ENCODE measurements at regions not wholly inside any gene's neighbourhood (a gene's known extent, or its start where the extent isn't known, plus 50 kb on each side); places are given as distances from the start of the nearest gene placed in this dataset.

GRCh38 chr13:58617880-58618665 is 986.5 kb downstream of the PCDH17 start:
- no peaks in the 10 kb centered on the region for H3K36me3 Mint-ChIP-seq (ENCODE audit: low read depth)
- peaks cover 4% of the 10 kb centered on the region for H3K27me3 Mint-ChIP-seq (ENCODE audit: insufficient read depth, low read depth, poor library complexity)
- no peak overlapping the region for H3K4me3 Mint-ChIP-seq
- no peaks in the 10 kb centered on the region for H4K20me1 ChIP-seq (replicated peaks; ENCODE audit: insufficient read depth)
- DNase-seq (ENCODE audit: low spot score) = no peak
- H2AFZ ChIP-seq = peak overlapping the region; percentile 81
- no peaks in the 10 kb centered on the region for H3K9me2 ChIP-seq (ENCODE audit: insufficient read depth)
- TF ChIP-seq, protein P1, sequence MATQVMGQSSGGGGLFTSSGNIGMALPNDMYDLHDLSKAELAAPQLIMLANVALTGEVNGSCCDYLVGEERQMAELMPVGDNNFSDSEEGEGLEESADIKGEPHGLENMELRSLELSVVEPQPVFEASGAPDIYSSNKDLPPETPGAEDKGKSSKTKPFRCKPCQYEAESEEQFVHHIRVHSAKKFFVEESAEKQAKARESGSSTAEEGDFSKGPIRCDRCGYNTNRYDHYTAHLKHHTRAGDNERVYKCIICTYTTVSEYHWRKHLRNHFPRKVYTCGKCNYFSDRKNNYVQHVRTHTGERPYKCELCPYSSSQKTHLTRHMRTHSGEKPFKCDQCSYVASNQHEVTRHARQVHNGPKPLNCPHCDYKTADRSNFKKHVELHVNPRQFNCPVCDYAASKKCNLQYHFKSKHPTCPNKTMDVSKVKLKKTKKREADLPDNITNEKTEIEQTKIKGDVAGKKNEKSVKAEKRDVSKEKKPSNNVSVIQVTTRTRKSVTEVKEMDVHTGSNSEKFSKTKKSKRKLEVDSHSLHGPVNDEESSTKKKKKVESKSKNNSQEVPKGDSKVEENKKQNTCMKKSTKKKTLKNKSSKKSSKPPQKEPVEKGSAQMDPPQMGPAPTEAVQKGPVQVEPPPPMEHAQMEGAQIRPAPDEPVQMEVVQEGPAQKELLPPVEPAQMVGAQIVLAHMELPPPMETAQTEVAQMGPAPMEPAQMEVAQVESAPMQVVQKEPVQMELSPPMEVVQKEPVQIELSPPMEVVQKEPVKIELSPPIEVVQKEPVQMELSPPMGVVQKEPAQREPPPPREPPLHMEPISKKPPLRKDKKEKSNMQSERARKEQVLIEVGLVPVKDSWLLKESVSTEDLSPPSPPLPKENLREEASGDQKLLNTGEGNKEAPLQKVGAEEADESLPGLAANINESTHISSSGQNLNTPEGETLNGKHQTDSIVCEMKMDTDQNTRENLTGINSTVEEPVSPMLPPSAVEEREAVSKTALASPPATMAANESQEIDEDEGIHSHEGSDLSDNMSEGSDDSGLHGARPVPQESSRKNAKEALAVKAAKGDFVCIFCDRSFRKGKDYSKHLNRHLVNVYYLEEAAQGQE (IDR thresholded peaks at IDR 0.05; ENCODE audit: unreplicated experiment) = no peak
- TF ChIP-seq EZH2 (IDR thresholded peaks at IDR 0.05; ENCODE audit: low read depth, unreplicated experiment) = no peak
- no peaks in the 10 kb centered on the region for H3F3A ChIP-seq (replicated peaks; ENCODE audit: low read depth)
- H3K27ac ChIP-seq (ENCODE audit: low read depth) = no peak overlapping the region
- H3K4me1 ChIP-seq (ENCODE audit: insufficient read depth) = peaks cover 24% of the 10 kb centered on the region
- ATAC-seq = no peak
- H3K27me3 ChIP-seq (ENCODE audit: insufficient read depth) = no peaks in the 10 kb centered on the region
- peaks cover 26% of the 10 kb centered on the region for H3K4me1 Mint-ChIP-seq
- no peaks in the 10 kb centered on the region for H3K79me2 ChIP-seq (replicated peaks; ENCODE audit: insufficient read depth)
- no peaks in the 10 kb centered on the region for H3K36me3 ChIP-seq (ENCODE audit: insufficient read depth)
- no peak overlapping the region for H3K4me3 ChIP-seq
- H3K9me3 Mint-ChIP-seq = peaks cover 3% of the 10 kb centered on the region; the same call in 1 of the 3 replicates
- H3K27ac Mint-ChIP-seq = no peak overlapping the region; the same call in 1 of the 2 replicates
- no peak overlapping the region for H3K4me2 ChIP-seq

DNA sequence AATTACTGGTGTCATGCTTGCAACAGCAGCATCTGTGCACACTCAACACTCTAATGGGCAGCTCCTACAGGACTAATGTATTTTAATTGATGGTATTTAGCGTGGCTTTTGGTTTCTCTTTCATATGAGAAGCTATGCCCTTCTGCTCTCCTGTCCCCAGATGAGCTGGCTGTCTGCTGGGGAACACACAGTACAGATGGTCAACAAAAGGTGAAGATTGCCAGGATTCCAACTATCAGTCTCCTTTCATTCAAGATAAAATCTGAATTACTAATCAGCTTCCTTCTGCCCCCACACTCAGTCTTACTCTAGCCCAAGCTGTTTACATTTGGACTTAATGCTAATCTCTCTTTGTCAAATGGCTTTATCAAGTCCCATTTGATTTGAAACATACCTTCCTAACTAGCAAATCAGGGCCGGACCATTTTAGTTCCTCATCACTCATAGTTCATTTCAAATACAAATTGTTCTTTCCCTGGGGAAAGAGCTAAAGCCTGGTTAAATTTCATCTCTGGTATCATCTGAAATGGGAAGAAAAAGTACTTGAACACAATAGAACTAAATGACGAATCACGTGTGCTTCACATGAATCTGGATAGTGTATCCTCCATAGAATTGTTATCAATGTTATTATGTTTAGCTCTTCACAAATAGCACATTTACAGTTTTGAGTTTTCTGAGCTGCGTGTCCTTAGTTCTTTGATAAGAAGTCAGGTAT is 988.0 kb downstream of the PCDH17 start:
- Mint-ChIP-seq H3K27ac (peak overlapping the region; percentile 21; the same call in 1 of the 2 replicates), H3K4me1 (peaks cover 26% of the 10 kb centered on the region), H3K9me3 (peaks cover 4% of the 10 kb centered on the region; the same call in 1 of the 3 replicates), H3K27me3 (ENCODE audit: insufficient read depth, low read depth, poor library complexity) (peaks cover 4% of the 10 kb centered on the region), H3K36me3 (ENCODE audit: low read depth) (no peaks in the 10 kb centered on the region), H3K4me3 (no peak overlapping the region)
- H3K4me2 ChIP-seq = peak overlapping the region; percentile 11; the same call in 1 of the 2 replicates
- ATAC-seq = no peak
- no peaks in the 10 kb centered on the region for H3K79me2 ChIP-seq (replicated peaks; ENCODE audit: insufficient read depth)
- H3K27me3 ChIP-seq (ENCODE audit: insufficient read depth) = no peaks in the 10 kb centered on the region
- H3K4me1 ChIP-seq (ENCODE audit: insufficient read depth) = peaks cover 24% of the 10 kb centered on the region
- no peak overlapping the region for H3K27ac ChIP-seq (ENCODE audit: low read depth)
- H4K20me1 ChIP-seq (replicated peaks; ENCODE audit: insufficient read depth) = no peaks in the 10 kb centered on the region
- no peak overlapping the region for H3K4me3 ChIP-seq
- 0 out of 2 replicates have a peak, but pooled peaks cover 3% of the 10 kb centered on the region for H3K9me2 ChIP-seq (ENCODE audit: insufficient read depth)
- no peak for TF ChIP-seq JUNB (IDR thresholded peaks at IDR 0.05; ENCODE audit: unreplicated experiment)
- TF ChIP-seq STAT1 (IDR thresholded peaks at IDR 0.05; ENCODE audit: unreplicated experiment) = no peak
- no peak for TF ChIP-seq POLR2AphosphoS5 (IDR thresholded peaks at IDR 0.05; ENCODE audit: low read depth)
- DNase-seq (ENCODE audit: low spot score) = no peak
- H3F3A ChIP-seq (replicated peaks; ENCODE audit: low read depth) = no peaks in the 10 kb centered on the region
- H2AFZ ChIP-seq = no peak overlapping the region
- no peaks in the 10 kb centered on the region for H3K36me3 ChIP-seq (ENCODE audit: insufficient read depth)

Measured in GM23338 (cell line).